ENCODE measurements at regions not wholly inside any gene's neighbourhood (a gene's known extent, or its start where the extent isn't known, plus 50 kb on each side); places are given as distances from the start of the nearest gene placed in this dataset.

GRCh38 chr10:90604636-90605035, 253.2 kb downstream of the HTR7 start:
- no peak for DNase-seq
- no TSS peak for BruUV-seq (replicated peaks)

GRCh38 chr10:90605506-90605905, 252.3 kb downstream of the HTR7 start:
- no peaks in the 10 kb centered on the region for H3K9me2 ChIP-seq (replicated peaks; ENCODE audit: low read length)
- H2AFZ ChIP-seq (ENCODE audit: low read length): no peak overlapping the region
- H3K9ac ChIP-seq (ENCODE audit: low read length): no peak overlapping the region
- H4K20me1 ChIP-seq (ENCODE audit: low read length): no peaks in the 10 kb centered on the region
- intact Hi-C loops (cut with micrococcal nuclease): no loop called here
- H3K36me3 ChIP-seq (ENCODE audit: low read depth, low read length): no peaks in the 10 kb centered on the region
- H3K79me2 ChIP-seq (ENCODE audit: low read length): no peaks in the 10 kb centered on the region
- no peaks in the 10 kb centered on the region for H3F3A ChIP-seq (ENCODE audit: low read length, unreplicated experiment)
- CTCF ChIA-PET: no interaction called here
- H3K4me3 ChIP-seq (ENCODE audit: low read length): no peak overlapping the region
- ATAC-seq (no peak), DNase-seq (no peak)
- no peaks in the 10 kb centered on the region for H3K27me3 ChIP-seq (ENCODE audit: low read length)
- H3K4me1 ChIP-seq (ENCODE audit: insufficient read depth, low read length): no peaks in the 10 kb centered on the region
- no peak overlapping the region for H3K4me2 ChIP-seq (ENCODE audit: low read length)
- H3K9me3 ChIP-seq (ENCODE audit: low read length): no peaks in the 10 kb centered on the region
- H3K27ac ChIP-seq (ENCODE audit: low read length): no peak overlapping the region
- TF ChIP-seq EZH2phosphoT487 (IDR thresholded peaks at IDR 0.05; ENCODE audit: borderline replicate concordance, low read length) (no peak), EZH2 (IDR thresholded peaks at IDR 0.05; ENCODE audit: low read length, unreplicated experiment) (no peak), CTCF (conservative IDR thresholded peaks at IDR 0.05; ENCODE audit: low read depth, low read length) (no peak)
- BruUV-seq (replicated peaks): no TSS peak
- POLR2A ChIA-PET (ENCODE audit: unreplicated experiment): no interaction called here

More at GRCh38 chr10:90604636-90605035, 253.2 kb downstream of the HTR7 start:
- H3K27me3 ChIP-seq (ENCODE audit: low read length): no peaks in the 10 kb centered on the region
- H3K36me3 ChIP-seq (ENCODE audit: low read depth, low read length): no peaks in the 10 kb centered on the region
- no peak for ATAC-seq
- H3K4me2 ChIP-seq (ENCODE audit: low read length): no peak overlapping the region
- no peak overlapping the region for H3K4me3 ChIP-seq (ENCODE audit: low read length)
- no peaks in the 10 kb centered on the region for H3K4me1 ChIP-seq (ENCODE audit: insufficient read depth, low read length)
- H4K20me1 ChIP-seq (ENCODE audit: low read length): no peaks in the 10 kb centered on the region
- no peak overlapping the region for H2AFZ ChIP-seq (ENCODE audit: low read length)
- CTCF ChIA-PET: no interaction called here
- H3K9ac ChIP-seq (ENCODE audit: low read length): no peak overlapping the region
- H3K27ac ChIP-seq (ENCODE audit: low read length): no peak overlapping the region
- no peaks in the 10 kb centered on the region for H3F3A ChIP-seq (ENCODE audit: low read length, unreplicated experiment)
- H3K79me2 ChIP-seq (ENCODE audit: low read length): no peaks in the 10 kb centered on the region
- TF ChIP-seq EZH2phosphoT487 (IDR thresholded peaks at IDR 0.05; ENCODE audit: borderline replicate concordance, low read length) (no peak), CTCF (conservative IDR thresholded peaks at IDR 0.05; ENCODE audit: low read depth, low read length) (no peak), EZH2 (IDR thresholded peaks at IDR 0.05; ENCODE audit: low read length, unreplicated experiment) (no peak)
- no peaks in the 10 kb centered on the region for H3K9me3 ChIP-seq (ENCODE audit: low read length)
- POLR2A ChIA-PET (ENCODE audit: unreplicated experiment): no interaction called here
- no peaks in the 10 kb centered on the region for H3K9me2 ChIP-seq (replicated peaks; ENCODE audit: low read length)
- intact Hi-C loops (cut with micrococcal nuclease): no loop called here

- H4K20me1 ChIP-seq (ENCODE audit: low read length): no peaks in the 10 kb centered on the region
- H3K9ac ChIP-seq (ENCODE audit: low read length): no peak overlapping the region
- H3K4me3 ChIP-seq (ENCODE audit: low read length): no peak overlapping the region
- H3K4me2 ChIP-seq (ENCODE audit: low read length): no peak overlapping the region
- ATAC-seq: no peak
- H3K36me3 ChIP-seq (ENCODE audit: low read depth, low read length): no peaks in the 10 kb centered on the region
- no peaks in the 10 kb centered on the region for H3F3A ChIP-seq (ENCODE audit: low read length, unreplicated experiment)
- intact Hi-C loops (cut with micrococcal nuclease): no loop called here
- no peaks in the 10 kb centered on the region for H3K9me2 ChIP-seq (replicated peaks; ENCODE audit: low read length)
- ChIA-PET POLR2A (ENCODE audit: unreplicated experiment) (no interaction called here), CTCF (no interaction called here)
- TF ChIP-seq EZH2phosphoT487 (IDR thresholded peaks at IDR 0.05; ENCODE audit: borderline replicate concordance, low read length): no peak
- DNase-seq: no peak
- no peaks in the 10 kb centered on the region; the same call in 1 of the 2 replicates for H3K27me3 ChIP-seq (ENCODE audit: low read length)
- no peak overlapping the region for H2AFZ ChIP-seq (ENCODE audit: low read length)
- no peak overlapping the region for H3K27ac ChIP-seq (ENCODE audit: low read length)
- no TSS peak for BruUV-seq (replicated peaks)
- no peaks in the 10 kb centered on the region for H3K79me2 ChIP-seq (ENCODE audit: low read length)
- H3K4me1 ChIP-seq (ENCODE audit: insufficient read depth, low read length): no peaks in the 10 kb centered on the region
- no peaks in the 10 kb centered on the region for H3K9me3 ChIP-seq (ENCODE audit: low read length)
Observed at GRCh38 chr10:90612276-90612675, 245.6 kb downstream of the HTR7 start.
